Glomerular visceral epithelial cell (primary cell): ENCODE measurements at regions not wholly inside any gene's neighbourhood (a gene's known extent, or its start where the extent isn't known, plus 50 kb on each side); places are given as distances from the start of the nearest gene placed in this dataset.
"Not testable (repeated sequence)": the region's sequence is repeated elsewhere in the genome, so short reads cannot be mapped to it uniquely, and the experiment has no call there.

Source experiments
- DNase-seq: peaks from one replicate; pipeline ENCODE4 v3.0.0-alpha.2; 2016; ENCODE audit errors: extremely low spot score

DNA sequence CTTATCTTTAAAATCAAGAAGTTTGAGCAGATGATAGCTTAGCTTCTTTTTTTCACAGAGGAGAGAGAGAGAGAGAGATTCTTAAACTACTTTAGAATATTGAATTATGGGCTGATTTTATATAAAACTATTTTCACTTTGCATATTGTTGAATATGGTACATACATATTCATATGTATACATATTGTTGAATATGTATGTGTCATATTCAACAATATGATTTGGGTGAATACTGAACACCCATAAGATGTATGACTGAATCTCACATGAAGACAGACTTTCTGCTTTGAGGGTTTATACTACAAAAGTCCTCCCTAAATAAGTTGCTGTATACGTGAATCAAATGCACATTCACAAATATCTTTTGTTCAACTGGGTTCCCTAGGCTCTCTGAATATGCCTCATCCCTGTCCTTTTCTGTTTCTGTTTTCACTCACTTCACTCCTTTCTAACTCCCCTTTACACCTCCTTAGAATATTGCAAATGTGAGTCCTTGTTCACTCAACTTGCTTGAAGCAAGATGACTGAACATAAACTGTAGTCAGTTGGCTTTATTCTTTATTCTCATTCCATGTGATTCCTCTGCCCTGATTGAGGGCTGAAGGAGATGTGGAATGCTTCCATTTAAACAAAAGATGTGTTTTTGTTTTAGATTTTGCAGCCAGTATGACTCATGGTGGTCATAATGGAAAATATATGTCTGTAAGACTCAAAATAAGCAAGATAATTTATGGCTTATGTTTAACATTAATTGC is 225.4 kb upstream of the DAB2 start:
- no peak for DNase-seq

DNA sequence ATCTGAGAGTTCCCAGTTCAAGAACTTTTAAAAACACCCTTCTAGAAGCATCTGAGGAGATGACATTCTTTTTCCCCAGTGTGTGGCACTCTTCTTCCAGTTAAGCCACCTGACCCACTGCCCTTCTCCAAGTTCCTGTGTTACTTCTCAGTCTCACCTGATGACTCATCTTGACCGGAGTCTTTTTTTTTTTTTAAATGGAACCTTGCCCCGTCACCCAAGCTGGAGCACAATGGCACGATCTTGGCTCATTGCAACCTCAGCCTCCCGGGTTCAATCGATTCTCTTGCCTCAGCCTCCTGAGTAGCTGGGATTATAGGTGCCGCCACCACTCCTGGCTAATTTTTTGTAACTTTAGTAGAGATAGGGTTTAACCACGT is 224.1 kb upstream of the DAB2 start:
- DNase-seq, result peak; percentile 74

DNA sequence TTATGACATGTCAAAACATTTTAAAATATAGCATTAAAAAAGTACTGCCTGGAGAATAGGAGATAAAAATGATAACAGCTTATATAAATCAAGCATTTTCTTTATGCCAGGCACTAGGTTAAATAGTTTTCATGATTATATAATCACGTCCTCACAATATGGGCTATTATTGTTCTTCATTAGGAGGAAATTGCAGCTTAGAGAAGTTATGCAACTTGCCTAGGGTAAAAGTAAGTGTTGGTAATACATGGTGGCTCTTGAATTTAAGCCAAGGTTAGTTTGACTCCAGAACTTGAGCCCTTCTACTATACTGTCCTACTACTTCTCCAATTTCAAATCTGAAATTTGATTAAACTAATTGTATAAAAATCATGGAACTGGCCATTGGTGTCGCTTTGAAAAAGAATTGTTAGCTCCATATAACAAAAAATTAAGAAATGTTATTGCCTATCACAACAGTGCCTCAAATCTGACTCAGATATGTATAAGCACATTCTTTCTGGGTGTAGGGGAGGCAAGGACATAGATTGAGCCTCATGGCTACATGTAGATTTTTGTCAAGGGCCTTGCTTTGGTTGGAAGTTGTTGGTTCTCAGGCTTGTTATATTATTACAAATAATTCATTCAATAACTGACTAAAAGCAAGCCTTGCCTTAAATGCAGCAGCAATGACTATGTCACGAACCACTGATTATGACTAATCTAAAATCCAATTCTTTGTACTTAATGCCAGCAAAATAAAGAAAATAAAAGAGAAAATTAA is 223.5 kb upstream of the DAB2 start:
- DNase-seq, result no peak

DNA sequence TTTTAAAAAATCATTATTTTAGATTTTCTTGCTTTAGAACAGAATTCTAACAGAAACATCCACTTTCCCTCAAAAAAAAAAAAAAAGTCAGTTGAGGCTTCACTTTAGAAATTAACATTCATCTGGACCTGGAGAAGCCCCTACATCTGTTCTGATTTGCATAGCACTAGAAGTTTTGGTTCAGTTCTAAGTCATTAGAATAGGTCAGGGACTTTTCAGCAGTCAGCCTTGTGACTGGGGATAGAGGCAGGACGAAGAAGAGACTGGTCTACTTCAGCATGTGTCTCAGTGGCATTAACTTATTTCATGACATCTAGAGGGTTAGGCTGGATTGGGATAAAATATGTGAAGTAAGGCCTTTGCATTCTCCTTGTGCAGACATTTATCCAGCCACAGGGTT is 215.8 kb upstream of the DAB2 start:
- no peak for DNase-seq

DNA sequence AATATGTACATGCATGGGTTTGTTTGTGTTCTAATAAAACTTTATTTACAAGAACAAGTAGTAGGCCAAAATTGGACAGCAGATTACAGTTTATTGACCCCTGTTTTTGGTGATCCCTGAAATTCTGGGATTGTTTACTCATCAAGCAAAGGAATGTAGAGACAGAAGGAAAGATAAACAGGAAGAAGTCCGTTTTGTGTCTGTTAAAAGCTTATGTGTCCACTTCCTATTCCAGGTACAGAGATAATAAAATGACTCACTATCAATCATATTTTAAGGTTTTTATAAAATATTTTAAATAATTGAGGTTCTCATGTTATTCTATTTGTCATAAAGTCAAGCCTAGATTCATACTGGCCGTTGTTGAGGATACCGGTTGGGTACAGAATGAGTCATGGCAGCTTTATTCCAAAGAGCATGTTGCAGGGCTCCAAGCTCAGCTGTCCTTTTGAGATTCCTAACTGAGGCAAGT is 214.9 kb upstream of the DAB2 start:
- peak; percentile 15 for DNase-seq

DNA sequence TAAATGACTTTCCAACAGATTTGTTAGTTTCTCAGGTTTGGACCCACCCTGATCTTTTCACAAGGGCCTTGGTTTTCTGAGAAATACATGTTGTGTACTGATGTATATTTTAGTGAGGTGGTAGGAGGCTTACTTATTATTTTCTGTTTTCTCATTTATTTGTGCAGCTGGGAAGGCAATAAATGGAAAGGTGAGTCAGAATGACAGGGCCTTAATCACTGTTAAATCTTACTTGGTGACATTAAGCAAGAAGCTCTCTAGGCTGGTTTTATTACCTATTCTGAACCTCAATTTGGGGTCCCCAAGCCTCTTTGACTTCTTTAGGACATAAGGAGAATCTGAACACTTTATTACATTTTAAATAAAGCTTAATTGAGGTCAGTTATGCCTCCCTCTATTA is 214.0 kb upstream of the DAB2 start:
- no peak for DNase-seq

DNA sequence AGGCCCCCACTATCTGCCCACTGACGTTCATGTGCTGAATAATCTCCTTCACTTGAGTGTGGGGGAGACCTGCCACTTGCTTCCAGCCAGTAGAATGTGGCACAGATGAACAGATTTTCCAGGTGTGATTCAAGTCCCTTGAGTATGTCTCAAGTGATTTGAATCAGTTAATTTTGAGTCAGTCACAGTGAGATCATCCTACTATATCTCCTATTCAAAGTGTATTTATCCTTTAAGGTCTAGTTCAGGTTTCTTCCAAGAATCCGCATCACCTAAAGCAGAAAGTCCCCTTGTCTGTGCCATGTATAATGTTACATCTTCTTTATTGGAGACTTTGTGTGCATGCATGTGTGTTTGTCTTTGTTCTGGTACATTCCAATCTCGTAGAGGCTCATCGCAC is 208.3 kb upstream of the DAB2 start:
- no peak for DNase-seq

DNA sequence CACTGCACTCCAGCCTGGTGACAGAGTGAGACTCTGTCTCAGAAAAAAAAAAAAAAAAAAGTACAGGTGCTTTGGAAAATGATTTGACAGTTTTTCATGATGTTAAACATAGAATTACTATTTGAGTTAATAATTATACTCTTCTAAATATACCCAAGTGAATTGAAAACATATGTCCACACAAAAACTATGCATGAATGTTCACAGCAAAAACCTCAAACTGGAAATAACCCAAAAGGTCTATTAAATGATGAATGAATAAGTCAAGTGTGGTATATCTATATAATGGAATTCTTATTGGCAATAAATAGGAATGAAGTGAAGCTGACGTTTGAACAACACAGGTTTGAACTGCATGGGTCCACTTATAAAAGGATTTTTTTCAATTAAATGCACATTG is 207.2 kb upstream of the DAB2 start:
- DNase-seq, result peak; percentile 6

DNA sequence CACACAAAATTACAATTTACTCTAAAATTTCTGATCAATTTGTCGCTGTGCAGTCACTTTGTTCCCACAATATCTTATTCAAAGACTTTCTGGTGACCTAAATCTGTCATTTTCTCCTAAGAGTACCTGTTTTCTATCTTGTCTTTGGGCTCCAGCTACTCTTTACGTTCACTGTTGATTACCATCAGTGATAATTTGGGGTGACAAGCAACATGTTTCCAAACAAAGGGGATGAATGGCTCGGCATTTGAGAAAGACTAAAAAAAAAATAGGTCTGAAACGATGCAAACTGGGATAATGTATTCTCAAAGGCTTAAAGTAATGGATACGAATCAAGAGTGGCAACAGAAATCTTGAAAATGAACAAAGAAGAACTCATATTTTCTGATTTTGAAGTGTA is 205.2 kb upstream of the DAB2 start:
- DNase-seq, result no peak

DNA sequence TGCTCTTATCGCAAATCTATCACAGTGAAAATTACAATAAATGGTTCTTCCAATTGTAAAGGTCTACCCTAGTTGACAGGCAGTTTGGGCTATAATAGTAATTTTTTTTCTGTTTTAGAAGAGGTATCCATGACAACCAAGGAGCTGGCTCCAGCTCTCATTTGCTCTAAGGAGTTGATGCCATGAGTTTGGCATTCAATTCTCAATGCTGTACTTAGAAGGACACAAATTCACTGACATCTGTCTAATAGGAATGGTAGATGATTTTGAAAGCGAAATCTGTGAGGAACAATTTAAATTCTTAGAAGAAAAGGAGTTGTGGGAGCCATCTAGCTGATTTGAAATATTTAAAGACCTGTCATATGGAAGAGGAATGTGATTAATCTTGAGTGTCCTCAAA is 203.6 kb upstream of the DAB2 start:
- no peak for DNase-seq

DNA sequence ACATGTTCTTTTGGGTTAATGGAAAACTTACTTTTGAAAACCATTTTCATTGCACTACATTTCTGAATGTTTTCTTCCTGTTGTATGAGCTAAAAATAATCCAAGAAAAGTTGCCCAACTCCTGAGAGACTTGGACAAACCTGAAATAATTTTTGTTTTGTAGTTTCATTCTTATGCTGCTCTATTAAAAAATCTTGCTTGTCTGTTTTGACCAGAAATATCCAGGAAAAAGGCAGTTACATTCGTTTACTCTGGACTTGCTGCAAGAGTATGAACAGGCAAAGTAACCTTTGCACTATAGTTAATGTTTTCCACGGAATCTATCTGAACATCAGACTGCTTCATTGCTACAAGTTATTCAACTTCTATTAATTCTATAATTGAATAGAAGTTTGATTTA is 200.1 kb upstream of the DAB2 start:
- DNase-seq, result no peak

DNA sequence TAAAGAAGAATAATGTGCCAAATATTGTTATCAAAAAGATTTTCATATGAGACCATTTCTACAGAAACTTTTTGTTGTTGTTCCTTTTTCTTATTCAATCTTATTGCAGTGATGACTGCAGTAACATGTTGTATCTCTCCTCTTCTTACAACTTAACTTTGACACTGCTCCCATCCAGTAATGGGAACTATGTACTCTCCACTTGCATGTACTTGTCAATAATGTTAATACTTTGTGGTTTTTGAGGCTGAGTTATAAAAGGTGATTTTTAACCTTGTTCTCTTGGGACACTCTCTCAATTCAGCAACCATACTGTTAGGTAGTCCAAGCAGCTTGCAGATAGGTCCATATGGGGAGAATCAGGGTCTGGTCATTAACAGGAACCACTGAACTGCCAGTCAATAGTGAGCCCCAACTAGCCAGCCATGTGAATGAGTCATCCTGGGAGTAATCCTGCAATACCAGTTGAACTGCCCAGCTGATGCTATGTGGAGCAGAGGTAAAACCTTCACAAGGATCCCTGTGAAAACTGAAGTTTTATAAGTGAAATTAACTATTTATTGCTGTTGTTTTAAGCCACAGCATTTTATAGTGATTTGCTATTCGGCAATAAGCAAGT is 199.6 kb upstream of the DAB2 start:
- peak; percentile 58 for DNase-seq

DNA sequence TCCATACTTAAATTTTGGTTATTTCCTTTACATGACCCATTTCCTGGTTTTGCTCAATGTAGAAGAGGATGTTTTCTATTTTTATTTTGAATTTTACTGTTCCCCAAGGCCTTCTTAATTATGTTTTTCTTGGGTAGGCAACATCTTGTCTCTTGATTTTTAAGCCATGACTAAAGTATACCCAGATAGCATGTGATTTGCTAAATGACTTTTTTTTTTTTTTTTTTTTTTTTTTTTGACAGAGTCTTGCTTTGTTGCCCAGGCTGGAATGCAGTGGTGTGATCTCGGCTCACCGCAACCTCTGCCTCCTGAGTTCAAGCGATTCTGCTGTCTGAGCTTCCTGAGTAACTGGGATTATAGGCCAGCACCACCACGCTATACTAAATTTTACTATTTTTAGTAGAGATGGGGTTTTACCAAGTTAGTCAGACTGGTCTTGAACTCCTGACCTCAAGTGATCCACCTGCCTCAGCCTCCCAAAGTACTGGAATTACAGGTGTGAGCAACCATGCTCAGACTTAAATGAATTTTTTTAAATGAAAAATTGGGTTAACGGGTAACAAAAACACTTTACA is 198.6 kb upstream of the DAB2 start:
- DNase-seq, result peak; percentile 43

DNA sequence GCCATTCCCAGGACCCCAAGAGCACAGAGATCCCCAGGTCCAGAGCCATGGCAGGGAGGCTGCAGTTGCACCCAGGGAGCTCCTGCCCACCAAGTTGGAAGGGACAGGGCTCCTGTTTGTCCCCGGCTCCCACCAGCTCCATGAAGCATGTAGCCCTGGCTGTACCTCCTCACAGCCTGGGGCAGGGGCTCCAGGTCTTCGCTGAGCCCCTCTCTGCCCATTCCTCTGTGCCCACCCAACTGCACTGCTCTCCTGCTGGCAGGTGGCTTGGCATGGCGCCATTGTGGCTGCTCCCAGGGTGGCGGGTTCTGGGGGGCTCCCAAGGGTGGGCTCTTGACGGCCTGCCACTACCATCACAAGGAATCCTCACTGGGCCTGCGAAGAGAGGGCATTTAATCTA is 197.5 kb upstream of the DAB2 start:
- DNase-seq, result no peak

DNA sequence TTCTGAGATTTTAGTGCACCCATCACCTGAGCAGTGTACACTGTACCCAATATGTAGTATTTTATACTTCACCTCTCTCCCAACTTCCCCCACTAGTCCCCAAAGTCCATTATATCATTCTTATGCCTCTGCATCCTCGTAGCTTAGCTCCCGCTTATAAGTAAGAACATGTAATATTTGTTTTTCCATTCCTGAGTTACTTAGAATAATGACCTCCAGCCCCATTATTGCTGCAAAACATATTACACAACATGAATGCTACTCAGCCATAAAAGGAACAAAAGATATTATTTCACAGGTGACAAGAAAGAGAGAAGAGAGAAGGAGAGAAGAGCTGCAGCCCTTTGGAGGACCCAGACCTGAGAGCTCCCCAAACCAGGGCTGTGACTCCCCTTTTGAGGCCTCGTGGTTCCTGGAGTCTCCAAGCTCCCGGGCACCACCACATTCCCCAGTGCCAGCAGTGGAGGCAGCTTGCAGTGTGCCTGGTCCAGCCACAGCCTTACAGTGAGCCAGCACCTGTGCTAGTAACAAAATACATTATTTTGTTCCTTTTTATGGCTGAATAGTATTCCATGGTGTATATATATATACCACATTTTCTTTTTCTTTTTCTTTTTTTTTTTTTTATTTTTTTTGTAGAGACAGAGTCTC is 194.5 kb upstream of the DAB2 start:
- DNase-seq, result no peak

DNA sequence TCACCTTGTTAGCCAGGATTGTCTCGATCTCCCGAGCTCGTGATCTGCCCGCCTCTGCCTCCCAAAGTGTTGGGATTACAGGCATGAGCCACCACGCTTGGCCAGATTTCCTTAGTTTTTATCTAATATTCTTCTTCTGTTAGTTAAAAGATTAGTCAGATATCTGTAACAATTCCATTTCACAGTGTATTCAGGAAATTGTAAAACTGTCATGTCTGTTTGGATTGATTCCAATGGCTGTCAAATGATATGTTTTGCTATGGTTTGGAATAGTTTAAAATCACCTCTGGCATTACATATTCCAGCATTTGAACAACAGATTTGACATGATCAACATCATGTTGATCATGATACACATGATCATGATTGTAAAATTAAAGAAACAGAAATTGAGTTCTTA is 193.6 kb upstream of the DAB2 start:
- no peak for DNase-seq

DNA sequence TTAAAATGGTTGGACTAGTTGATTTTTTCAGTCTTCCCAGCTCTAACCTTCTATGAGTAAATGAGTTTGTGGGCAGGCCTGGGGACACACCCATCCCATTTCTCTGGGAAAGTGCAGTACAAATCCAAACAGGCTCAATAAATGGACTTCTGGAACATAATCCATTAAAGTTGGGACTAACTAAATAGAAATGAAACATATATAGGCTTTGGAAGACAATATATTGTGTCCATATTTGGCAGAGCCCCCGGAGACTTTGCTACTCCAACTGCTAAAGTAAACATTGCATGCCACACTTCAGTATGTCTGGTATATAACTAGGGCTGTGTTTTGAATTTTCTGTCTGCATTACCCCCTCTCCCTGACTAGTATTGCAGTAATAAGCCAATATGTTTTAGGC is 191.4 kb upstream of the DAB2 start:
- no peak for DNase-seq

DNA sequence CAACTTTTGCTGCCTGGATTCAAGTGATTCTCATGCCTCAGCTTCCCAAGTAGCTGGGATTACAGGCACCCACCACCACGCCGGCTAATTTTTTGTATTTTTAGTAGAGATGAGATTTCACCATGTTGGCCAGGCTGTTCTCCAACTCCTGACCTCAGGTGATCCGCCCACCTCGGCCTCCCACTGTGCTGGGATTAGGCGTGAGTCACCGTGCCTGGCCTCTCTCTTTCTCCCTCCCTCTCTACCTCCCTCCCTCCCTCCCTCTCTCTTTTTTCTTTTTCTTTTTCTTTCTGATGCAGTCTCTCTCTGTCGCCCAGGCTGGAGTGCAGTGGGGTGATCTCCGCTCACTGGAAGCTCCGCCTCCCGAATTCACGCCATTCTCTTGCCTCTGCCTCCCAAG is 186.3 kb upstream of the DAB2 start:
- not testable (repeated sequence) for DNase-seq

DNA sequence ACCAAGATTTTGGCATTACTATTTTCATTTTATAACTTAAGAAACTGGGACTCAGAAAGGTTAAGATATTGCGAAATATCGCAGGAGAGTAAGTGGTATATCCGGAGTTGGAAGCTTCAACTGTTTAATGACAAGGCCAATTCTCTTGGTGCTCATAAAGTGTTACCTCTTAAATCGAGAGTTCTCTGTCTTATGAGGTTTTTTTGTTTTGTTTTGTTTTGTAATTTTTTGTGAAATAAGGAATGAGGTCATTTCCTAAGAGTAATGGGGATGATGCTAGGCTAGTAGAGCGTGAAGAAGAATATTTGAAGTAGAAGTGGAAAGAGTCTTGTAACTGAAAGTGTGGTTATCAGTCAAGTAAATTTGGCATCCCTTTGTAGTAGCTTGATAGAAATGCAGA is 183.2 kb upstream of the DAB2 start:
- DNase-seq, result peak; percentile 53

DNA sequence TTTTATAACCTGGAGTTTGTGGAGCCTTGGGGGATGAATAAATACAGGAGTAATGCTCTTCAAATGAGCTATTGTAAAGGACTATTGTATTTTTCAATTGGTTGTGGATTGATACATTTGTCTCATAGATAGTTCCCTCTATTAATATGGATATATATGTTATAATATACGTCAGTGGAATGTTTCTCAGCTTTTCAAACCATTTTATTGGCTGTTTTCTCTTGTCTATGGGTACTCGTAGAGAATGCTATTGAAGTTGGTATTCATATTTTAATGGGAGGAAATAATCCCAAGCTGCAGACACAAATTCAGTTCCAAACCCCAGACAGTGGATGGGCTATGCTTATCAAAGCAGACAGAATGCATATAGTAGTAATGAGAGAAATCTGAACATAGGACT is 181.8 kb upstream of the DAB2 start:
- DNase-seq, result no peak

DNA sequence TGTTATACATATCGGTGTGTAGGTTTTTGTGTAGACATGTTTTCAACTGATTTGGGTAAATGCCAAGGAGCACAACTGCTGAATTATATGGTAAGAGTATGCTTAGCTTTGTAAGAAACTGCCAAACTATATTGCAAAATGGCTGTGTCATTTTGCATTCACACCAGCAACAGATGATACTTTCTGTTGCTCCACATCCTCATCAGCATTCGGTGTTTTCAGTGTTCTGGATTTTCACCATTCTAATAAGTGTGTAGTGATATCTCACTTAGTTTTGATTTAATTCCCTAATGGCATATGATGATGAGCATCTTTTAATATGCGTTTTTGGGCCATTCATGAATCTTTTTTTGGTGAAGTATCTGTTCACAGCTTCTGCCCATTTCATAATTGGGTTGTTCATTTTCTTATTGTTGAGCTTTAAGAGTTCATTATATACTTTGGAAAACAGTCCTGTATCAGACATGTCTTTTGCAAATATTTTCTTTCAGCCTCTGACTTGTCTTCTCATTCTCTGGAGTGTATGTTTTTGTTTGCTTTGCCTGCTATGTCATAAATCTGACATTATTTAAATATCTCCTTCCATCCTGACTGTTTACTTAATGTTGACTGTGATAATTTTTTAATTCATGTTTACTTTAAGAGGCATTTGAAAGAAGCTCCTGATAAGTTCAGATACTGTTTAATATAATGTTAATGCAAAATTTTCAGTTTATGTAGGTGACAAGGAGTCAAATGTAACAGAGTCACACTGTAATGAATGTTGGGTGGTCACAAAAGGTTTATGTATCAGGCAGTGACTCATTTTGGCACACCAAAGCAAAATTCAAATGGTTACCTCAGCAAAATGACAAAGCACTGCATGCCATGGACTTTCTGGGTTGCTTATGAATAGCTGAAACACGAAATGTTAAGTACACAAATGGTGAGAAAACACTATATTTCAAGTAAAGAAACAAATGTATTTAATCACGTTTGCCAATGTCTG is 181.1 kb upstream of the DAB2 start:
- no peak for DNase-seq
